Activated CD4-positive, alpha-beta memory T cell treated with anti-CD3 and anti-CD28 coated beads for 36 hours (primary cell): ENCODE measurements at regions not wholly inside any gene's neighbourhood (a gene's known extent, or its start where the extent isn't known, plus 50 kb on each side); places are given as distances from the start of the nearest gene placed in this dataset.
"Not testable (repeated sequence)": the region's sequence is repeated elsewhere in the genome, so short reads cannot be mapped to it uniquely, and the experiment has no call there.

Experiments used
- CTCF ChIA-PET: fragments of 350-600 bp; sonication (Branson Sonifier 250); formaldehyde crosslinking; loops from one replicate; lab custom pipeline; 2021; ENCODE audit warnings: antibody characterized with exemption, inconsistent platforms; lab: Charles Lee
- POLR2A ChIA-PET: fragments of 350-600 bp; sonication (Branson Sonifier 250); formaldehyde crosslinking; loops from one replicate; lab custom pipeline; 2021; ENCODE audit warnings: antibody characterized with exemption; lab: Charles Lee
- DNase-seq: peaks from one replicate; pipeline ENCODE4 v3.0.0-alpha.2; 2020
- H3K27ac Mint-ChIP-seq: one replicate; pipeline ENCODE4 v1.8.0; 2021; ENCODE audit warnings: mixed read lengths
- H3K27me3 Mint-ChIP-seq: one replicate; pipeline ENCODE4 v1.8.0; 2021; ENCODE audit warnings: mixed read lengths
- H3K36me3 Mint-ChIP-seq: one replicate; pipeline ENCODE4 v1.8.0; 2021; ENCODE audit warnings: mixed read lengths
- H3K4me1 Mint-ChIP-seq: one replicate; pipeline ENCODE4 v1.8.0; 2021; ENCODE audit warnings: low read depth, mixed read lengths
- H3K4me3 Mint-ChIP-seq: one replicate; pipeline ENCODE4 v1.8.0; 2021; ENCODE audit warnings: mild to moderate bottlenecking, mixed read lengths
- H3K9me3 Mint-ChIP-seq: one replicate; pipeline ENCODE4 v1.8.0; 2021; ENCODE audit warnings: mixed read lengths
- intact Hi-C: fragments of 100-400 bp; cut with micrococcal nuclease; formaldehyde crosslinking; loops from one replicate; pipeline ENCODE4 v1.15.1; 2023

- Mint-ChIP-seq H3K4me1 (no peaks in the 10 kb centered on the region), H3K4me3 (no peak overlapping the region), H3K27ac (no peak overlapping the region), H3K9me3 (no peaks in the 10 kb centered on the region), H3K27me3 (peaks cover 19% of the 10 kb centered on the region), H3K36me3 (no peaks in the 10 kb centered on the region)
- CTCF ChIA-PET = no interaction called here
- intact Hi-C loops = no loop called here
- no peak for DNase-seq
- POLR2A ChIA-PET = no interaction called here
These were observed 91.7 kb upstream of the FRMD4A start for GRCh38 chr10:14422431-14422830.

DNA sequence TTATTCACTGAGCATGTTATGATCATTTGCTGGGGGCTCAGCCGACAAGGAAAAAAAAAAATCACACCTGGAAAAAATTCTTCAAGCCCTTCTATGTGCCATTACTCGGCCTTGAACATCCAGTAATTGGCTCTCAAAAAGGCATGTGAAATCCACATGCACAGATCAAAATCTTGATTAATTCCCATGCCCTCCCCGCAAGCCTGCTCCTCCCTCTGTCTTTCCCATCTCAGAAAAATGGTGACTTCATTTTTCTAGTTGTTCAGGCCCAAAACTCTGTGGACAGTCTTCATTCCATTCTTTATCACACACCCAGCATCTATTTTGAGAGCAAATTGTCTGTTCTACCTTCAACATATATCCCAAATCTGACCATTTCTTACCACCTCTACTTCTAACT is 91.2 kb upstream of the FRMD4A start:
- DNase-seq = no peak
- peaks cover 17% of the 10 kb centered on the region for H3K27me3 Mint-ChIP-seq
- ChIA-PET POLR2A (no interaction called here), CTCF (no interaction called here)
- no peaks in the 10 kb centered on the region for H3K4me1 Mint-ChIP-seq
- H3K27ac Mint-ChIP-seq = no peak overlapping the region
- no peaks in the 10 kb centered on the region for H3K9me3 Mint-ChIP-seq
- no peaks in the 10 kb centered on the region for H3K36me3 Mint-ChIP-seq
- no peak overlapping the region for H3K4me3 Mint-ChIP-seq
- intact Hi-C loops = no loop called here

GRCh38 chr10:14417336-14417735 is 86.6 kb upstream of the FRMD4A start:
- H3K36me3 Mint-ChIP-seq, POLR2A ChIA-PET, H3K9me3 Mint-ChIP-seq, CTCF ChIA-PET, DNase-seq, H3K4me1 Mint-ChIP-seq, H3K27ac Mint-ChIP-seq, intact Hi-C loops, H3K4me3 Mint-ChIP-seq: not testable (repeated sequence)
- peaks cover 30% of the 10 kb centered on the region for H3K27me3 Mint-ChIP-seq

GRCh38 chr10:14416308-14416700 is 85.6 kb upstream of the FRMD4A start:
- Mint-ChIP-seq H3K4me1 (no peaks in the 10 kb centered on the region), H3K27ac (no peak overlapping the region), H3K4me3 (no peak overlapping the region), H3K9me3 (no peaks in the 10 kb centered on the region), H3K27me3 (peaks cover 34% of the 10 kb centered on the region), H3K36me3 (no peaks in the 10 kb centered on the region)
- intact Hi-C loops = no loop called here
- ChIA-PET CTCF (interaction anchor here (0.7 kb wide), 1 partner anchor 131 kb away, joined by 5 read pairs; no protein-coding TSS in a partner anchor), POLR2A (no interaction called here)
- no peak for DNase-seq

DNA sequence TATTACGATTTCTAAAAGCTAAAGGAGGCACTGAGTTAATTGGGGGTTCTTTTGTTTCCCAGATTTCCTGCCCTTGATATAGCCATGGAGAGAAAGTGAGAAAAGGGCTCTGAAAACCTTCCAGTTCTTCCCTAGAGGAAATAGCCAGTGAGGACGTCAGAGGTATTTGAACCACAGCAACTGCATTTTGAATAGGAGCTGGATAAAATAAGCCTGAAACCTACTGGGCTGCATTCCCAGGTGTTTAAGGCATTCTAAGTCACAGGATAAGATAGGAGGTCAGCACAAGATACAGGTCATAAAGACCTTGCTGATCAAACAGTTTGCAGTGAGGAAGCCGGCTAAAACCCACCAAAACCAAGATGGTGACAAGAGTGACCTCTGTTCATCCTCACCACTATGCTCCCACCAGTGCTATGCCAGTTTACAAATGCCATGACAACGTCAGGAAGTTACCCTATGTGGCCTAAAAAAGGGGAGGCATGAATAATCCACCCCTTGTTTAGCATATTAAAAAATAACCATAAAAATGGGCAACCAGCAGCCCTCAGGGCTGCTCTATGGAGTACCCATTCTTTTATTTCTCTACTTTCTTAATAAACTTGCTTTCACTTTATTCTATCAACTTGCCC is 85.1 kb upstream of the FRMD4A start:
- H3K9me3 Mint-ChIP-seq = no peaks in the 10 kb centered on the region
- ChIA-PET CTCF (no interaction called here), POLR2A (no interaction called here)
- no peak for DNase-seq
- H3K27ac Mint-ChIP-seq = no peak overlapping the region
- intact Hi-C loops = no loop called here
- no peaks in the 10 kb centered on the region for H3K36me3 Mint-ChIP-seq
- no peak overlapping the region for H3K4me3 Mint-ChIP-seq
- peaks cover 35% of the 10 kb centered on the region for H3K27me3 Mint-ChIP-seq
- peaks cover 2% of the 10 kb centered on the region for H3K4me1 Mint-ChIP-seq

- Mint-ChIP-seq H3K27me3 (peaks cover 34% of the 10 kb centered on the region), H3K4me3 (no peak overlapping the region), H3K9me3 (peaks cover 2% of the 10 kb centered on the region), H3K36me3 (no peaks in the 10 kb centered on the region), H3K27ac (no peak overlapping the region), H3K4me1 (peaks cover 10% of the 10 kb centered on the region)
- intact Hi-C loops = no loop called here
- ChIA-PET POLR2A (no interaction called here), CTCF (no interaction called here)
- no peak for DNase-seq
These were observed 84.2 kb upstream of the FRMD4A start for GRCh38 chr10:14414901-14415300.

DNA sequence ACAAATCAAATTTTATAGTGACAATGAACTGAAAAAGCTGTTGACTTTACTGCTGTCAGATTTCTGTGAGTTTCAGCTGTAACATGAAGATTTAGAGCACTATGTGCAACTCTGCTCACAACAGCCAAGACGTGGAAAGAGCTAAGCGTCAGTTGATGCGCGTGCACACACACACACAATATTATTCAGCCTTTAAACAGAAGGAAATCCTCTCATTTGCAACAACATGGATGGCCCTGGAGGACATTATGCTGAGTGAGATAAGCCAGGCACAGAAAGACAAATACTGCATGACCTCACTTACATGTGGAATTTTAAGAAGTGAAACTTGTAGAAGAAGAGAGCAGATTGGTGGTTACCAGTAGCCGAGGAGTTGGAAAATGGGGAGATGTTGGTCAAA is 82.8 kb upstream of the FRMD4A start:
- no peak overlapping the region for H3K4me3 Mint-ChIP-seq
- no peak for DNase-seq
- POLR2A ChIA-PET = no interaction called here
- no peaks in the 10 kb centered on the region for H3K36me3 Mint-ChIP-seq
- no peak overlapping the region for H3K27ac Mint-ChIP-seq
- H3K27me3 Mint-ChIP-seq = peaks cover 34% of the 10 kb centered on the region
- intact Hi-C loops = no loop called here
- peaks cover 9% of the 10 kb centered on the region for H3K9me3 Mint-ChIP-seq
- CTCF ChIA-PET = no interaction called here
- H3K4me1 Mint-ChIP-seq = peaks cover 22% of the 10 kb centered on the region

GRCh38 chr10:14412624-14413023 is 81.9 kb upstream of the FRMD4A start:
- H3K27ac Mint-ChIP-seq = no peak overlapping the region
- H3K4me1 Mint-ChIP-seq = peaks cover 23% of the 10 kb centered on the region
- POLR2A ChIA-PET = no interaction called here
- peaks cover 36% of the 10 kb centered on the region for H3K27me3 Mint-ChIP-seq
- H3K4me3 Mint-ChIP-seq = no peak overlapping the region
- CTCF ChIA-PET = no interaction called here
- H3K9me3 Mint-ChIP-seq = peaks cover 9% of the 10 kb centered on the region
- DNase-seq = no peak
- H3K36me3 Mint-ChIP-seq = no peaks in the 10 kb centered on the region
- intact Hi-C loops = no loop called here

DNA sequence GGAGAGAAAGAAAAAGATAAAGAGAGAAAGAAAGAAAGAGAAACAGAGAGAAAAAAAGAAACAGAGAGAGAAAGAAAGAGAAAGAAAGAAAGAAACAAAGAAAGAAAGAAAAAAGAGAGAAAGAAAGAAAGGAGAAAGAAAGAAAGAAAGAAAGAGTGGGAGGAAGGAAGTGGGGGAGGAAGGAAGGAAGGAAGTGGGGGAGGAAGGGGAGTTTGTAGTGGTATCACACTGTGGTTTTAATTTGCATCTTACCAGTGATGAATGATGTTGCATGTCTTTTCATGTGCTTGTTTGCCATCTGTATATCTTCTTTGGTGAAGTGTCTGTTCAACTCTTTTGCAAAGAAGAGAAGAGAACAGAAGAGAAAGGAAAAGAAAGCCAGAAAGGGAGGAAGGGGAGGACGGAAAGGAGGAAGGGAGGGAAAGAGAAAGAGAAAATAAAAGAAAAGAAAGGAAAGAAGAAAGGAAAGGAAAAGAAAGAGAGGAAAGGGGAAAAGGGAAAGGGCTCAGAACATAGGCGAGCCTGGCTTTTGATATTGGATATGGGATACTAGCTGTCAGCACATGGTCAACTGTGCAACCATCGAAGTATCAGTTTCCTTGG is 79.2 kb upstream of the FRMD4A start:
- Mint-ChIP-seq H3K27ac (no peak overlapping the region), H3K36me3 (no peaks in the 10 kb centered on the region), H3K9me3 (peaks cover 9% of the 10 kb centered on the region), H3K4me3 (no peak overlapping the region), H3K27me3 (peaks cover 35% of the 10 kb centered on the region), H3K4me1 (peaks cover 23% of the 10 kb centered on the region)
- ChIA-PET CTCF (interaction anchor here (1.0 kb wide), 1 partner anchor 21 kb away, joined by 3 read pairs; no protein-coding TSS in a partner anchor), POLR2A (interaction anchor here (1.3 to 1.7 kb wide), 2 partner anchors 24 to 224 kb away, joined by 5 to 7 read pairs; no protein-coding TSS in a partner anchor)
- intact Hi-C loops = loop anchor here (1.0 kb wide), 2 partner anchors 20 to 24 kb away; no protein-coding TSS in a partner anchor
- no peak for DNase-seq

- intact Hi-C loops = loop anchor here (1.0 kb wide), 2 partner anchors 19 to 23 kb away; no protein-coding TSS in a partner anchor
- Mint-ChIP-seq H3K4me3 (no peak overlapping the region), H3K27me3 (peaks cover 35% of the 10 kb centered on the region), H3K4me1 (peaks cover 23% of the 10 kb centered on the region), H3K36me3 (no peaks in the 10 kb centered on the region), H3K9me3 (peaks cover 9% of the 10 kb centered on the region), H3K27ac (no peak overlapping the region)
- CTCF ChIA-PET = interaction anchor here (0.6 to 1.5 kb wide), 4 partner anchors 15 to 834 kb away, joined by 3 to 5 read pairs (median 4); no protein-coding TSS in a partner anchor
- POLR2A ChIA-PET = interaction anchor here (1.3 to 1.7 kb wide), 2 partner anchors 23 to 224 kb away, joined by 5 to 7 read pairs; no protein-coding TSS in a partner anchor
- peak; percentile 61 for DNase-seq
These were observed 78.5 kb upstream of the FRMD4A start for GRCh38 chr10:14409247-14409646.

DNA sequence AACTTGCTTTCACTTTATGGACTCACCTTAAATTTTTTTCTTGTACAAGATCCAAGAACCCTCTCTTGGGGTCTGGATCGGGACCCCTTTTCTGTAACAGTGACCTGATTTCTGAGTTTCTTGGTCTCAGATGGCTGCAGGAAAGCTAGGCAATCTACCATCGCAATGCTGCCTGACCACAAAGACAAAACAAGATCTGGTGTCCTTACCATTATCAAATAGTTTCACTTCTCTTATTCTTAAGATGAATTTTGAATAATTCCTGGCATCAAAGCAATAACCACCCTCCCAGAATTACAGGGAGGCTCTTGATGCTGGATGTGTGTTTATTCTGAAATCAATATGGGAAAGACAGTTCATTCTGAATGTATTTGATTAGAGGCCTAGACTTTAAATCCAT is 77.4 kb upstream of the FRMD4A start:
- intact Hi-C loops = no loop called here
- ChIA-PET CTCF (interaction anchor here (1.3 to 1.5 kb wide), 2 partner anchors 14 to 16 kb away, joined by 4 to 5 read pairs; no protein-coding TSS in a partner anchor), POLR2A (interaction anchor here (0.6 to 1.7 kb wide), 2 partner anchors 223 to 430 kb away, joined by 5 read pairs; partner anchors contain the start of genes CDNF, HSPA14 and MSANTD7)
- peaks cover 23% of the 10 kb centered on the region for H3K4me1 Mint-ChIP-seq
- H3K36me3 Mint-ChIP-seq = no peaks in the 10 kb centered on the region
- no peak overlapping the region for H3K4me3 Mint-ChIP-seq
- no peak overlapping the region for H3K27ac Mint-ChIP-seq
- no peak for DNase-seq
- peaks cover 28% of the 10 kb centered on the region for H3K27me3 Mint-ChIP-seq
- peaks cover 9% of the 10 kb centered on the region for H3K9me3 Mint-ChIP-seq

DNA sequence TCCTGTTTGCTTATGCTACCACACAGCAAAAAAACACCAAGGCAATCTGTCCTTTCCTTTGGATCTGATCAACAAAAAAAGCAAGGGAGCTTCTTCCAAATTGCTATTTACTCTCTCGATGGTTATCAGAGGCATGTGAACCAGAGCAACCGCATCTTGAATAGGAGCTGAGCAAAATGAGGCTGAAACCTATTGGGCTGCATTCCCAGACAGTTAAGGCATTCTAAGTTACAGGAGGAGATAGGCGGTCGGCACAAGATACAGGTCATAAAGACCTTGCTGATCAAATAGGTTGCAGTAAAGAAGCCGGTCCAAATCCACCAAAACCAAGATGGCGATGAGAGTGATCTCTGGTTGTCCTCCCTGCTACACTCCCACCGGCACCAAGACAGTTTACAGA is 76.8 kb upstream of the FRMD4A start:
- DNase-seq = no peak
- no peak overlapping the region for H3K27ac Mint-ChIP-seq
- ChIA-PET POLR2A (no interaction called here), CTCF (no interaction called here)
- peaks cover 9% of the 10 kb centered on the region for H3K9me3 Mint-ChIP-seq
- H3K4me1 Mint-ChIP-seq = peaks cover 23% of the 10 kb centered on the region
- H3K27me3 Mint-ChIP-seq = peaks cover 28% of the 10 kb centered on the region
- no peak overlapping the region for H3K4me3 Mint-ChIP-seq
- H3K36me3 Mint-ChIP-seq = no peaks in the 10 kb centered on the region
- intact Hi-C loops = no loop called here
